Left lung (tissue), 4 donors: ENCODE measurements at regions not wholly inside any gene's neighbourhood (a gene's known extent, or its start where the extent isn't known, plus 50 kb on each side); places are given as distances from the start of the nearest gene placed in this dataset.

Experiments used
- ATAC-seq: fragments of 200-7000 bp; cut with Tn5 transposase; one replicate; pipeline ENCODE4 v1.9.1; 2020; ENCODE audit warnings: moderate library complexity
- DNase-seq, 4 donors: peaks; one replicate each; pipeline ENCODE4 v3.0.0-alpha.2; 2013 to 2020
- H3K27ac ChIP-seq, 2 donors: fragments of 200-600 bp; sonication (generic) in 1 of 2; one replicate each; pipeline versions ENCODE4 v1.5.0 to v1.8.0; 2020 to 2021
- H3K27me3 ChIP-seq, 2 donors: fragments of 200-600 bp; sonication (generic) in 1 of 2; one replicate each; pipeline versions ENCODE4 v1.5.0 to v1.8.0; 2020 to 2021
- H3K36me3 ChIP-seq, 2 donors: fragments of 200-600 bp; sonication (generic) in 1 of 2; one replicate each; pipeline versions ENCODE4 v1.5.0 to v1.8.0; 2020 to 2021
- H3K4me1 ChIP-seq, 2 donors: fragments of 200-600 bp; one replicate each; pipeline ENCODE4 v1.8.0; 2021
- H3K4me3 ChIP-seq, 2 donors: fragments of 200-600 bp; sonication (generic) in 1 of 2; one replicate each; pipeline versions ENCODE4 v1.5.0 to v1.8.0; 2020 to 2021; ENCODE audit warnings: mild to moderate bottlenecking in 1 of 2
- H3K9me3 ChIP-seq, 2 donors: fragments of 200-600 bp; sonication (generic) in 1 of 2; one replicate each; pipeline versions ENCODE4 v1.5.0 to v1.8.0; 2020 to 2021
- CTCF ChIP-seq, 2 donors: fragments of 200-600 bp; sonication (generic) in 1 of 2; IDR thresholded peaks; one replicate each; pipeline versions ENCODE4 v1.5.0 to v1.8.0; 2021; ENCODE audit warnings: antibody characterized with exemption in 2 of 2
- intact Hi-C, 2 donors: fragments of 100-400 bp; cut with DNase I; formaldehyde crosslinking; loops; one replicate each; pipeline versions ENCODE4 v1.11.2 to v1.14.2; 2022
- donor health status: DM: no; HTN: yes; CAD: no.
- donor health status: DM: no; HTN: no; CAD: no.

GRCh38 chr13:54387625-54388024, 1359.0 kb downstream of the OLFM4 start:
- Histone ChIP-seq H3K4me1 (no peaks in the 10 kb centered on the region), H3K4me3 (no peak overlapping the region), H3K9me3 (no peaks in the 10 kb centered on the region), H3K27ac (no peak overlapping the region), H3K27me3 (no peaks in the 10 kb centered on the region), H3K36me3 (no peaks in the 10 kb centered on the region)
- TF ChIP-seq CTCF (IDR thresholded peaks at IDR 0.05): no peak
- DNase-seq: no peak
- no peak for ATAC-seq
- intact Hi-C loops: no loop called here

- no peaks in the 10 kb centered on the region for H3K4me1 ChIP-seq
- H3K36me3 ChIP-seq: no peaks in the 10 kb centered on the region
- TF ChIP-seq CTCF (IDR thresholded peaks at IDR 0.05): no peak
- ATAC-seq (no peak), DNase-seq (no peak)
- intact Hi-C loops: no loop called here
- no peak overlapping the region for H3K27ac ChIP-seq
- H3K4me3 ChIP-seq: no peak overlapping the region
- no peaks in the 10 kb centered on the region for H3K9me3 ChIP-seq
- H3K27me3 ChIP-seq: no peaks in the 10 kb centered on the region
Measured at GRCh38 chr13:54390841-54391240, 1362.2 kb downstream of the OLFM4 start.

GRCh38 chr13:54394085-54394700, 1365.6 kb downstream of the OLFM4 start:
- H3K27ac ChIP-seq: no peak overlapping the region
- no peaks in the 10 kb centered on the region for H3K9me3 ChIP-seq

GRCh38 chr13:54394908-54395307, 1366.3 kb downstream of the OLFM4 start:
- ATAC-seq (no peak), DNase-seq (no peak)
- H3K4me3 ChIP-seq: no peak overlapping the region
- no peaks in the 10 kb centered on the region for H3K27me3 ChIP-seq
- no peaks in the 10 kb centered on the region for H3K4me1 ChIP-seq
- intact Hi-C loops: no loop called here
- H3K9me3 ChIP-seq: no peaks in the 10 kb centered on the region
- no peaks in the 10 kb centered on the region for H3K36me3 ChIP-seq
- H3K27ac ChIP-seq: no peak overlapping the region
- TF ChIP-seq CTCF (IDR thresholded peaks at IDR 0.05): no peak

More at GRCh38 chr13:54394085-54394700, 1365.6 kb downstream of the OLFM4 start:
- no peaks in the 10 kb centered on the region for H3K27me3 ChIP-seq
- intact Hi-C loops: no loop called here
- ATAC-seq: no peak
- H3K4me3 ChIP-seq: no peak overlapping the region
- H3K4me1 ChIP-seq: no peaks in the 10 kb centered on the region
- DNase-seq: no peak
- TF ChIP-seq CTCF (IDR thresholded peaks at IDR 0.05): no peak
- H3K36me3 ChIP-seq: no peaks in the 10 kb centered on the region

GRCh38 chr13:54402495-54402894, 1373.9 kb downstream of the OLFM4 start:
- intact Hi-C loops: no loop called here

More at GRCh38 chr13:54402495-54402894, 1373.9 kb downstream of the OLFM4 start:
- Histone ChIP-seq H3K36me3 (no peaks in the 10 kb centered on the region), H3K27ac (no peak overlapping the region), H3K27me3 (no peaks in the 10 kb centered on the region), H3K4me1 (no peaks in the 10 kb centered on the region), H3K9me3 (peaks cover 0 to 8% of the 10 kb centered on the region in 2 donors), H3K4me3 (no peak overlapping the region)
- ATAC-seq: no peak
- no peak for DNase-seq
- no peak for TF ChIP-seq CTCF (IDR thresholded peaks at IDR 0.05)
